ENCODE measurements at regions not wholly inside any gene's neighbourhood (a gene's known extent, or its start where the extent isn't known, plus 50 kb on each side); places are given as distances from the start of the nearest gene placed in this dataset.

DNA sequence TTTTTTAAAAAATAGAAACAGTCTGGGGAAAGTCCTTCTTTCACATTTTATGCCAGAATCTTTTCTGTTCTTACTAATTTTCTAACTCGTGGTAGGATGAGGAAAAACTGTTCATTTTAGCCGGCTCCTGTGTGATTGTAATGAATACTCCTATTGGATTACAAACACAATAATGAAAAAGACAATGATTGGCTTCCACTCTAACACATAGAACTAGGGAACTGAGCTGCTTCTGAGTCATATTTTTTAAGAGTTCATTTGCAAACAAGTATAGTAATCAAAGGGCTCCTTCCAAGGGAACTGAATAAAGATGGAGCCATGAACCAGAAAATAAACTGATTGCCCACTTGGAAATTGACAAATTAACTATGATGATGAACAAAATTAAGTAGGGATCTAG lies 265.3 kb upstream of the TCF21 start:
- Histone ChIP-seq H3K27ac (no peak overlapping the region), H3K4me3 (no peak overlapping the region), H3K27me3 (ENCODE audit: insufficient read depth in 3 of 3, low read length in 2 of 3) (no peaks in the 10 kb centered on the region), H3K9me3 (no peaks in the 10 kb centered on the region), H3K36me3 (ENCODE audit: insufficient read depth in 1 of 2, low read depth in 1 of 2) (no peaks in the 10 kb centered on the region), H3K4me1 (no peaks in the 10 kb centered on the region)
- intact Hi-C loops (cut with DNase I), result no loop called here
- no peak for DNase-seq
- TF ChIP-seq, protein P1, sequence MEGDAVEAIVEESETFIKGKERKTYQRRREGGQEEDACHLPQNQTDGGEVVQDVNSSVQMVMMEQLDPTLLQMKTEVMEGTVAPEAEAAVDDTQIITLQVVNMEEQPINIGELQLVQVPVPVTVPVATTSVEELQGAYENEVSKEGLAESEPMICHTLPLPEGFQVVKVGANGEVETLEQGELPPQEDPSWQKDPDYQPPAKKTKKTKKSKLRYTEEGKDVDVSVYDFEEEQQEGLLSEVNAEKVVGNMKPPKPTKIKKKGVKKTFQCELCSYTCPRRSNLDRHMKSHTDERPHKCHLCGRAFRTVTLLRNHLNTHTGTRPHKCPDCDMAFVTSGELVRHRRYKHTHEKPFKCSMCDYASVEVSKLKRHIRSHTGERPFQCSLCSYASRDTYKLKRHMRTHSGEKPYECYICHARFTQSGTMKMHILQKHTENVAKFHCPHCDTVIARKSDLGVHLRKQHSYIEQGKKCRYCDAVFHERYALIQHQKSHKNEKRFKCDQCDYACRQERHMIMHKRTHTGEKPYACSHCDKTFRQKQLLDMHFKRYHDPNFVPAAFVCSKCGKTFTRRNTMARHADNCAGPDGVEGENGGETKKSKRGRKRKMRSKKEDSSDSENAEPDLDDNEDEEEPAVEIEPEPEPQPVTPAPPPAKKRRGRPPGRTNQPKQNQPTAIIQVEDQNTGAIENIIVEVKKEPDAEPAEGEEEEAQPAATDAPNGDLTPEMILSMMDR (IDR thresholded peaks at IDR 0.05), result no peak
- ATAC-seq, result no peak
- WGBS, 3 donors, result 10 to 36% (median 24%) methylated on average over 2 of the region's 2 CpGs

GRCh38 chr6:133626096-133626666 lies 262.7 kb upstream of the TCF21 start:
- TF ChIP-seq, protein P1 (IDR thresholded peaks at IDR 0.05), result no peak
- no peak for DNase-seq
- Histone ChIP-seq H3K4me1 (no peaks in the 10 kb centered on the region), H3K4me3 (no peak overlapping the region), H3K27ac (no peak overlapping the region), H3K27me3 (ENCODE audit: insufficient read depth in 3 of 3, low read length in 2 of 3) (no peaks in the 10 kb centered on the region), H3K9me3 (no peaks in the 10 kb centered on the region), H3K36me3 (ENCODE audit: insufficient read depth in 1 of 2, low read depth in 1 of 2) (no peaks in the 10 kb centered on the region)
- WGBS, 3 donors, result 86 to 93% (median 92%) methylated on average over 3 of the region's 3 CpGs
- ATAC-seq, result no peak
- intact Hi-C loops (cut with DNase I), result no loop called here

- DNase-seq (no peak), ATAC-seq (no peak)
- Histone ChIP-seq H3K4me1 (no peaks in the 10 kb centered on the region), H3K36me3 (ENCODE audit: insufficient read depth in 1 of 2, low read depth in 1 of 2) (no peaks in the 10 kb centered on the region), H3K27ac (no peak overlapping the region), H3K4me3 (no peak overlapping the region), H3K9me3 (no peaks in the 10 kb centered on the region), H3K27me3 (ENCODE audit: insufficient read depth in 3 of 3, low read length in 2 of 3) (no peaks in the 10 kb centered on the region)
- TF ChIP-seq, protein P1 (IDR thresholded peaks at IDR 0.05), result no peak
- intact Hi-C loops (cut with DNase I), result no loop called here
Measured at GRCh38 chr6:133629970-133630369, 258.9 kb upstream of the TCF21 start.

DNA sequence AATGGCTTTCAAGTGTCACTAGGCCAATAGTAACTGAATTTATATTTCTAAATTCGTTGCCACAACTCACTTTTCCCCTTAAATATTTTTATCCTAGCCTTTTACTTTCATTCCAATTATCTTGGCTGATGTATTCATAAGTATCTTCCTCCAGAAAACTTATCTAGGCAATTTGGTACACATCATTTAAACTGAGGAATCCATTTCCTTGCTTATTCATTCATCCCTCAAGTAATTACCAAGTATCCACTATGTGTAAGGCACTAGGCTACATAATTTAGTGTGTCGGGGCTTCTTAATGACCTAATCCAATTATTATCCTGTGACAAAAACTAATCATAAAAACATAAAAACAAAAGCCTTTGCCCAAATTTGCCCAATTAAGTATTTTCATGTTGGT lies 258.3 kb upstream of the TCF21 start:
- Histone ChIP-seq H3K4me3 (no peak overlapping the region), H3K27ac (no peak overlapping the region), H3K36me3 (ENCODE audit: insufficient read depth in 1 of 2, low read depth in 1 of 2) (no peaks in the 10 kb centered on the region), H3K4me1 (no peaks in the 10 kb centered on the region), H3K9me3 (no peaks in the 10 kb centered on the region), H3K27me3 (ENCODE audit: insufficient read depth in 3 of 3, low read length in 2 of 3) (no peaks in the 10 kb centered on the region)
- no peak for ATAC-seq
- intact Hi-C loops (cut with DNase I), result no loop called here
- DNase-seq, result no peak
- TF ChIP-seq, protein P1 (IDR thresholded peaks at IDR 0.05), result no peak
- 16 to 44% (median 23%) methylated on average over 2 of the region's 2 CpGs for WGBS, 3 donors

GRCh38 chr6:133631421-133631820 lies 257.5 kb upstream of the TCF21 start:
- H3K36me3 ChIP-seq (ENCODE audit: insufficient read depth in 1 of 2, low read depth in 1 of 2), result no peaks in the 10 kb centered on the region
- no peak for ATAC-seq
- H3K4me1 ChIP-seq, result no peaks in the 10 kb centered on the region
- intact Hi-C loops (cut with DNase I), result no loop called here
- WGBS, 3 donors, result 26 to 33% (median 32%) methylated on average over 1 of the region's 1 CpG
- no peak for DNase-seq
- H3K27ac ChIP-seq, result no peak overlapping the region
- H3K4me3 ChIP-seq, result no peak overlapping the region
- TF ChIP-seq, protein P1 (IDR thresholded peaks at IDR 0.05), result no peak
- H3K9me3 ChIP-seq, result no peaks in the 10 kb centered on the region
- H3K27me3 ChIP-seq (ENCODE audit: insufficient read depth in 3 of 3, low read length in 2 of 3), result no peaks in the 10 kb centered on the region

All from psoas muscle (tissue), 7 donors.